Esophagus squamous epithelium (tissue), 4 donors: ENCODE measurements at regions not wholly inside any gene's neighbourhood (a gene's known extent, or its start where the extent isn't known, plus 50 kb on each side); places are given as distances from the start of the nearest gene placed in this dataset.

Source experiments
- POLR2A ChIP-seq, 4 donors: fragments of 450-650 bp; IDR thresholded peaks; one replicate each; pipeline ENCODE4 v1.6.1; 2017; ENCODE audit warnings: antibody characterized with exemption in 4 of 4, mild to moderate bottlenecking in 4 of 4, moderate library complexity in 3 of 4
- TF ChIP-seq, protein P1 (sequence below), 6 experiments: fragments of 450-650 bp in 4 of 6; fragments of 200-600 bp in 2 of 6; sonication (generic) in 2 of 6; IDR thresholded peaks; one replicate each; pipeline ENCODE4 v1.5.1; 2016 to 2019; ENCODE audit warnings: antibody characterized with exemption in 6 of 6, mild to moderate bottlenecking in 4 of 6, moderate library complexity in 4 of 6

DNA sequence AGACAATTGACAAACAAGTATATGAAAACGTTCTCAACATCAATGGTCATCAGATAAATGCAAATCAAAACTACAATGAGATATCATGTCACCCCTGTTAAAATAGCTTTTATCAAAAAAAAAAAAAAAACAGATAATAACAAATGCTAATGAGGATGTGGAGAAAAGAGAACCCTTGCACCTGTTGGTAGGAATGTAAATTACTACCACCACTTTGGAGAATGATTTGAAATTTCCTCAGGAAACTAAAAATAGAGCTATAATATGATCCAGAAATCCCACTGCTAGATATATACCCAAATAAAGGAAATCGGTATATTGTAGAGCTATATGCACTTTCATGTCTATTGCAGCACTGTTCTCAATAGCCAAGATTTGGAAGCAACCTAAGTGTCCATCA is 470.6 kb upstream of the FSTL5 start:
- TF ChIP-seq, protein P1, sequence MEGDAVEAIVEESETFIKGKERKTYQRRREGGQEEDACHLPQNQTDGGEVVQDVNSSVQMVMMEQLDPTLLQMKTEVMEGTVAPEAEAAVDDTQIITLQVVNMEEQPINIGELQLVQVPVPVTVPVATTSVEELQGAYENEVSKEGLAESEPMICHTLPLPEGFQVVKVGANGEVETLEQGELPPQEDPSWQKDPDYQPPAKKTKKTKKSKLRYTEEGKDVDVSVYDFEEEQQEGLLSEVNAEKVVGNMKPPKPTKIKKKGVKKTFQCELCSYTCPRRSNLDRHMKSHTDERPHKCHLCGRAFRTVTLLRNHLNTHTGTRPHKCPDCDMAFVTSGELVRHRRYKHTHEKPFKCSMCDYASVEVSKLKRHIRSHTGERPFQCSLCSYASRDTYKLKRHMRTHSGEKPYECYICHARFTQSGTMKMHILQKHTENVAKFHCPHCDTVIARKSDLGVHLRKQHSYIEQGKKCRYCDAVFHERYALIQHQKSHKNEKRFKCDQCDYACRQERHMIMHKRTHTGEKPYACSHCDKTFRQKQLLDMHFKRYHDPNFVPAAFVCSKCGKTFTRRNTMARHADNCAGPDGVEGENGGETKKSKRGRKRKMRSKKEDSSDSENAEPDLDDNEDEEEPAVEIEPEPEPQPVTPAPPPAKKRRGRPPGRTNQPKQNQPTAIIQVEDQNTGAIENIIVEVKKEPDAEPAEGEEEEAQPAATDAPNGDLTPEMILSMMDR (IDR thresholded peaks at IDR 0.05), result no peak
- no peak for TF ChIP-seq POLR2A (IDR thresholded peaks at IDR 0.05)
